ENCODE measurements at regions not wholly inside any gene's neighbourhood (a gene's known extent, or its start where the extent isn't known, plus 50 kb on each side); places are given as distances from the start of the nearest gene placed in this dataset.

- Mint-ChIP-seq H3K4me1 (no peaks in the 10 kb centered on the region), H3K9me3 (peaks cover 4% of the 10 kb centered on the region), H3K36me3 (no peaks in the 10 kb centered on the region), H3K27me3 (ENCODE audit: low read depth) (peaks cover 27% of the 10 kb centered on the region), H3K27ac (no peak overlapping the region), H3K4me3 (no peak overlapping the region)
- no peak for DNase-seq (ENCODE audit: low spot score in 2 of 2, unreplicated experiment in 2 of 2)
- TF ChIP-seq, protein P1, sequence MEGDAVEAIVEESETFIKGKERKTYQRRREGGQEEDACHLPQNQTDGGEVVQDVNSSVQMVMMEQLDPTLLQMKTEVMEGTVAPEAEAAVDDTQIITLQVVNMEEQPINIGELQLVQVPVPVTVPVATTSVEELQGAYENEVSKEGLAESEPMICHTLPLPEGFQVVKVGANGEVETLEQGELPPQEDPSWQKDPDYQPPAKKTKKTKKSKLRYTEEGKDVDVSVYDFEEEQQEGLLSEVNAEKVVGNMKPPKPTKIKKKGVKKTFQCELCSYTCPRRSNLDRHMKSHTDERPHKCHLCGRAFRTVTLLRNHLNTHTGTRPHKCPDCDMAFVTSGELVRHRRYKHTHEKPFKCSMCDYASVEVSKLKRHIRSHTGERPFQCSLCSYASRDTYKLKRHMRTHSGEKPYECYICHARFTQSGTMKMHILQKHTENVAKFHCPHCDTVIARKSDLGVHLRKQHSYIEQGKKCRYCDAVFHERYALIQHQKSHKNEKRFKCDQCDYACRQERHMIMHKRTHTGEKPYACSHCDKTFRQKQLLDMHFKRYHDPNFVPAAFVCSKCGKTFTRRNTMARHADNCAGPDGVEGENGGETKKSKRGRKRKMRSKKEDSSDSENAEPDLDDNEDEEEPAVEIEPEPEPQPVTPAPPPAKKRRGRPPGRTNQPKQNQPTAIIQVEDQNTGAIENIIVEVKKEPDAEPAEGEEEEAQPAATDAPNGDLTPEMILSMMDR (IDR thresholded peaks at IDR 0.05; ENCODE audit: unreplicated experiment): no peak
Measured at GRCh38 chr11:116543911-116544475, 228.8 kb downstream of the BUD13 start.

GRCh38 chr11:116543099-116543498, 229.7 kb downstream of the BUD13 start:
- DNase-seq (ENCODE audit: low spot score in 2 of 2, unreplicated experiment in 2 of 2): no peak
- TF ChIP-seq, protein P1 (IDR thresholded peaks at IDR 0.05; ENCODE audit: unreplicated experiment): no peak
- peaks cover 33% of the 10 kb centered on the region for H3K27me3 Mint-ChIP-seq (ENCODE audit: low read depth)
- H3K9me3 Mint-ChIP-seq: peaks cover 4% of the 10 kb centered on the region
- H3K4me1 Mint-ChIP-seq: no peaks in the 10 kb centered on the region
- H3K36me3 Mint-ChIP-seq: no peaks in the 10 kb centered on the region
- H3K4me3 Mint-ChIP-seq: no peak overlapping the region
- H3K27ac Mint-ChIP-seq: no peak overlapping the region

GRCh38 chr11:116542406-116542805, 230.4 kb downstream of the BUD13 start:
- H3K27me3 Mint-ChIP-seq (ENCODE audit: low read depth): peaks cover 34% of the 10 kb centered on the region
- peaks cover 4% of the 10 kb centered on the region for H3K9me3 Mint-ChIP-seq
- no peaks in the 10 kb centered on the region for H3K36me3 Mint-ChIP-seq
- DNase-seq (ENCODE audit: low spot score in 2 of 2, unreplicated experiment in 2 of 2): no peak
- TF ChIP-seq, protein P1 (IDR thresholded peaks at IDR 0.05; ENCODE audit: unreplicated experiment): no peak
- H3K4me3 Mint-ChIP-seq: no peak overlapping the region
- H3K4me1 Mint-ChIP-seq: no peaks in the 10 kb centered on the region
- H3K27ac Mint-ChIP-seq: no peak overlapping the region

DNA sequence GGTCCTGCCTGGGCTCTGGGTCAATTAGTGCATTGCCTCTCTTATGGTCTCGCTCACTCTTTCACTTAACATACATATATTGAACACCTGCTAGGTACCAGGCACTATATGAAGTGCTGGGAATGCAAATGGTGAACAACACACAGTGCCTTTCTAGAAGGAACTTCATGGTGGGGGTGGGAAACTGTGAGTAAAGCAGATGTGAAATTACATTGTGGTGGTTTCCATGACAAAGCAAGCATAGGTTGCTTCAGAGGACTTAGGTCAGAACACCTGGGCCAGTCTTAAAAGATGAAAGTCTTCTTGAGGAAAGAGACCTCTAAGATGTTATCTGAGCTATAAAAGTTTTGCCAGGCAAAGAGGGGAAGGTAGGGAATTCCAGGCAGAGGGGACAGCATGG, 231.3 kb downstream of the BUD13 start:
- no peak for DNase-seq (ENCODE audit: low spot score in 2 of 2, unreplicated experiment in 2 of 2)
- TF ChIP-seq, protein P1 (IDR thresholded peaks at IDR 0.05; ENCODE audit: unreplicated experiment): no peak
- H3K4me1 Mint-ChIP-seq: no peaks in the 10 kb centered on the region
- H3K27me3 Mint-ChIP-seq (ENCODE audit: low read depth): peaks cover 34% of the 10 kb centered on the region
- no peak overlapping the region for H3K4me3 Mint-ChIP-seq
- peaks cover 4% of the 10 kb centered on the region for H3K9me3 Mint-ChIP-seq
- no peak overlapping the region for H3K27ac Mint-ChIP-seq
- no peaks in the 10 kb centered on the region for H3K36me3 Mint-ChIP-seq

DNA sequence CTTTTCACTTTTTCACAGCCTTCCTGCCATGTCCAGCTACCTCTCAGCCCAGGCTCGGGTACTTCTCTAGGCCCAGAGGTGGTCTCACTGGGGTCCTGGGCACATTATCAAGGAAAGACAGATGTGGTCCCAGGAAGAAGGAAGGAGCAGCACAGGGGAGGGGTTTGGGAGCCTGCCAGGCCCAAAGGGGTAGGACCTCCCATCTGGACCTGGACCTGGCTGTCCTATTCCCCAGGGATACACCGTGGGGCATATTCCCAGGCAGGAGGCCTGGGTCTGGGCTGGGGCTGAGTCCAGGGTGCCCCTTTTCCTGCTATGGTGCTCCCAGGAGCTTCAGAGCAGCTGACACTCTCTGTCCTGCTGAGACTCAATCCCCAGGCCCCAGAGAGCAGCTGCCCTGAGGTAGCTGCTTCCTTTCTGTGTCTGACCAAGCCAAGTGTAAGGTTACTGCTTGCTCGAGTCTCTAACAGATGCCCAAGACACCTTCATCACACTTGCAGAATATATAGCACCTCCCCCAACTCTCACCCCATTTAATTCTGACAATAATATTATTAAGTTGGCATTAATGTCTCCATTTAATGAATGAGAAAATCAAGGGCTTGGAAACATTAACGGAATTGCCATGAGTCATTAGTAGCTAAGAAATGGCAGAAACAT, 232.0 kb downstream of the BUD13 start:
- Mint-ChIP-seq H3K4me3 (no peak overlapping the region), H3K27ac (no peak overlapping the region), H3K27me3 (ENCODE audit: low read depth) (peaks cover 39% of the 10 kb centered on the region), H3K4me1 (no peaks in the 10 kb centered on the region), H3K36me3 (no peaks in the 10 kb centered on the region), H3K9me3 (peaks cover 4% of the 10 kb centered on the region)
- TF ChIP-seq, protein P1 (IDR thresholded peaks at IDR 0.05; ENCODE audit: unreplicated experiment): no peak
- DNase-seq (ENCODE audit: low spot score in 2 of 2, unreplicated experiment in 2 of 2): no peak

Measured in mesothelial cell of epicardium (in vitro differentiated cells).